Karpas-422 (cell line): ENCODE measurements at regions not wholly inside any gene's neighbourhood (a gene's known extent, or its start where the extent isn't known, plus 50 kb on each side); places are given as distances from the start of the nearest gene placed in this dataset.
A peak's percentile ranks its signal among the peaks of the same experiment; 100 is the strongest.

Source experiments
- DNase-seq: peaks from one replicate; pipeline ENCODE4 v3.0.0-alpha.2; 2015
- H2AFZ ChIP-seq: fragments of 200-600 bp; sonication (generic); 2 replicates; pipeline ENCODE4 v1.6.1; 2014; ENCODE audit warnings: antibody characterized with exemption, low read length, mixed read lengths
- H3K27ac ChIP-seq: fragments of 200-600 bp; sonication (generic); 2 replicates; pipeline ENCODE4 v1.5.1; 2014; ENCODE audit warnings: mild to moderate bottlenecking, low read length, moderate library complexity
- H3K27me3 ChIP-seq: fragments of 200-600 bp; sonication (generic); 2 replicates; pipeline ENCODE4 v1.6.1; 2014; ENCODE audit warnings: low read length, mixed read lengths
- H3K36me3 ChIP-seq: fragments of 200-600 bp; sonication (generic); 2 replicates; pipeline ENCODE4 v1.6.1; 2014; ENCODE audit warnings: low read length, mixed read lengths; ENCODE audit not compliant: insufficient read depth
- H3K4me1 ChIP-seq: fragments of 200-600 bp; sonication (generic); 2 replicates; pipeline ENCODE4 v1.6.1; 2014; ENCODE audit warnings: mild to moderate bottlenecking, low read length, mixed read lengths
- H3K4me2 ChIP-seq: fragments of 200-600 bp; sonication (generic); 2 replicates; pipeline ENCODE4 v1.6.1; 2014; ENCODE audit warnings: low read length, low read depth, mild to moderate bottlenecking; ENCODE audit not compliant: poor library complexity, severe bottlenecking
- H3K4me3 ChIP-seq: fragments of 200-600 bp; sonication (generic); 2 replicates; pipeline ENCODE4 v1.5.1; 2014; ENCODE audit warnings: mild to moderate bottlenecking, antibody characterized with exemption, low read length, mixed read lengths
- H3K79me2 ChIP-seq: fragments of 200-600 bp; sonication (generic); 2 replicates; pipeline ENCODE4 v1.6.1; 2014; ENCODE audit warnings: mild to moderate bottlenecking, low read length, mixed read lengths
- H3K9ac ChIP-seq: fragments of 200-600 bp; sonication (generic); 2 replicates; pipeline ENCODE4 v1.6.0; 2014; ENCODE audit warnings: low read length
- H3K9me2 ChIP-seq: fragments of 200-600 bp; sonication (generic), shearing (Covaris generic); replicated peaks from 2 replicates; pipeline ENCODE4 v1.6.0; 2014; ENCODE audit warnings: mild to moderate bottlenecking, low read length, moderate library complexity; ENCODE audit not compliant: insufficient read depth
- H3K9me3 ChIP-seq: fragments of 300-700, 200-600 bp; sonication (generic); 2 replicates; pipeline ENCODE4 v1.6.1; 2014; ENCODE audit warnings: low read length, mixed read lengths
- H4K20me1 ChIP-seq: fragments of 200-600 bp; sonication (generic); 2 replicates; pipeline ENCODE4 v1.6.1; 2014; ENCODE audit warnings: mild to moderate bottlenecking, antibody characterized with exemption, low read length, low read depth; ENCODE audit not compliant: insufficient read depth

DNA sequence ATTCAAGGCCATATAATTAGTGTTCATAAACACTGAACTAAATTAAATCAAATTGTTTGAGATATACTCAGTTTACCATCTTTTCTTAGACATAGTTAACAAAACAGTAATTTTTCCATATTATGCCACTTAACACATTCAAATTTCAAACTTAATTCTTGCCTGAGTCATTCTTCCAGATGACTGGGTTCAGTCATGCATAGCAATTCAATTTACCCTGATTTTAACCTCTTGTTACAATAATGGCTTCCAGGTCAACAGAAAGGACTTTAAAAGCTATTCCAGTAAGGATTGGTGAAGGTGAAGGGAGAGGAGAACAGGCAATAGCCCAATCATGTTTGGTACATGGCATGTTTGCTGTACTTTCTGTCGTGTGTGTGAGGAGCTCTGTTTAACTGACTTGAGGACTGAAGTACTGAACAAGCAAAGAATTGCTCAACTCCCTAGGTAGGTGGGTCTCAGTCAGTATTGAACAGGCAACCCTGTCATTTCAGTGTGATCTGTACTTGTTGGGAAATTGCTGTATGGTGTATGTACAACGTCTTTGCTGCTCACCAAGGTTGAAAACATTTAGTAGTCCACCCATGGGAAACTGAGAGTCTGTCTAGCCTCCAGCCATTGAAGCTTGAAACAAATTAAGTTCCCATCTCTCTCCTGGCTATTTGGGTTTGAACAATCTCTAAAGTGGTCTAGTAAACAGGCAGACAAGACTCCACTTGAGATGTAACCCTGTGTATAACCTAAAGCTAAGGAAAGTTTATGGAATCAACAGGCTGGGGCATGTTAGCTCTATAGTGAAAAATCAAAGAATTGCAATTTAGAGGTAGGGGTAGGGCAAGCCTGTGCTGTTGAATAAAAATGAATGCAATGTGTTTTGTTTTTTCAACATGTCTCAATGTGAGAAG is 327.2 kb downstream of the BTG1 start:
- DNase-seq, result no peak
- Histone ChIP-seq H3K9me3 (no peaks in the 10 kb centered on the region), H3K36me3 (no peaks in the 10 kb centered on the region), H3K9me2 (no peaks in the 10 kb centered on the region), H3K4me3 (no peak overlapping the region), H3K27me3 (no peaks in the 10 kb centered on the region), H2AFZ (no peak overlapping the region), H3K79me2 (no peaks in the 10 kb centered on the region), H3K27ac (no peak overlapping the region), H3K4me2 (no peak overlapping the region), H4K20me1 (no peaks in the 10 kb centered on the region), H3K4me1 (no peaks in the 10 kb centered on the region), H3K9ac (no peak overlapping the region)

GRCh38 chr12:91817517-91817916 is 328.1 kb downstream of the BTG1 start:
- H2AFZ ChIP-seq, result no peak overlapping the region
- no peaks in the 10 kb centered on the region for H3K36me3 ChIP-seq
- no peaks in the 10 kb centered on the region for H3K4me1 ChIP-seq
- H3K27ac ChIP-seq, result no peak overlapping the region
- H3K27me3 ChIP-seq, result no peaks in the 10 kb centered on the region
- H3K4me3 ChIP-seq, result no peak overlapping the region
- no peak overlapping the region for H3K4me2 ChIP-seq
- H3K9me3 ChIP-seq, result no peaks in the 10 kb centered on the region
- DNase-seq, result no peak
- no peaks in the 10 kb centered on the region for H3K79me2 ChIP-seq
- H3K9ac ChIP-seq, result no peak overlapping the region
- no peaks in the 10 kb centered on the region for H3K9me2 ChIP-seq
- H4K20me1 ChIP-seq, result no peaks in the 10 kb centered on the region

GRCh38 chr12:91813701-91814100 is 331.9 kb downstream of the BTG1 start:
- no peak overlapping the region for H3K4me2 ChIP-seq
- no peak overlapping the region for H3K27ac ChIP-seq
- no peaks in the 10 kb centered on the region for H3K79me2 ChIP-seq
- no peaks in the 10 kb centered on the region for H3K27me3 ChIP-seq
- H3K9me3 ChIP-seq, result no peaks in the 10 kb centered on the region
- H3K9me2 ChIP-seq, result no peaks in the 10 kb centered on the region
- no peaks in the 10 kb centered on the region for H4K20me1 ChIP-seq
- H3K36me3 ChIP-seq, result no peaks in the 10 kb centered on the region
- no peaks in the 10 kb centered on the region for H3K4me1 ChIP-seq
- no peak overlapping the region for H3K4me3 ChIP-seq
- no peak for DNase-seq
- H2AFZ ChIP-seq, result no peak overlapping the region
- H3K9ac ChIP-seq, result no peak overlapping the region

DNA sequence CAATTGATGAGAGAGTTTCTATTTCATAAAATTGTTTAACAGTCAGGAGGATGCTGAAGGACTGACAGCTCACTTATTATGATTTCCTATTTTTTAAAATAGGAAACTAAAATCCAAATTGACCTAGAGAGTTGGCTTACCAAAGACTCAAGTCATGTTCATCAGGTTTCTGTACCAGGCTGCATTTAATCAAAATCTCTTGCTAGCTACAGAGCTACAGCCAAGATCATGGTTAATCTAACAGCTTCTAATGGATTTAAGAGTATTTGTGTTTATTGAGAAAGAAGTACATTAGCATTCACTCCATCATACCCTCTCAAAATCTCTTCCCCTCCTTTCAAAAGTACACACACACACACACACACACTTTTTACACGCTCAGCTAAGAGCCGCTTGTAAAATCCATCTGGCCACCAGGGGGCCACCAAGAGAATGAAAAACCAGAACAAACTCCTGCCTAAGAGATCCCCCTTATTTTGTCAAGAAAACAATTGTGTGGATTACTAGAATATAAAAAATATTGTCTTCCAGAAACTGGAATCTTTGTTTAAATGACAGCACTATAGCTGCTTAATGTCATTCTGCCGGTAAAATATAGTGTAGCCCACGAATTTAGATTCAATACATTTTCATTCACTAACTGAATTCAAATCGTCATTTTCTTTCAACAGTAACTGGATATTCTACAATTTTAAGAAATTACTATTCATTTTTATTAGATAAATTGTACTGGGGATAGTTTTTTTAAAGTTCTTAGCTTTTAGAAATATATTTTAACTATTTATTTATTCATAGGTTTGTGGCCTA is 334.0 kb downstream of the BTG1 start:
- no peaks in the 10 kb centered on the region for H4K20me1 ChIP-seq
- no peaks in the 10 kb centered on the region for H3K4me1 ChIP-seq
- H3K4me2 ChIP-seq, result no peak overlapping the region
- no peaks in the 10 kb centered on the region for H3K9me3 ChIP-seq
- no peaks in the 10 kb centered on the region for H3K9me2 ChIP-seq
- no peaks in the 10 kb centered on the region for H3K36me3 ChIP-seq
- H3K4me3 ChIP-seq, result no peak overlapping the region
- H2AFZ ChIP-seq, result no peak overlapping the region
- no peaks in the 10 kb centered on the region for H3K27me3 ChIP-seq
- no peak overlapping the region for H3K9ac ChIP-seq
- no peak overlapping the region for H3K27ac ChIP-seq
- no peaks in the 10 kb centered on the region for H3K79me2 ChIP-seq
- DNase-seq, result peak; percentile 83

- Histone ChIP-seq H3K4me2 (no peak overlapping the region), H2AFZ (no peak overlapping the region), H3K79me2 (no peaks in the 10 kb centered on the region), H3K36me3 (no peaks in the 10 kb centered on the region), H3K9me3 (no peaks in the 10 kb centered on the region), H4K20me1 (no peaks in the 10 kb centered on the region), H3K4me1 (no peaks in the 10 kb centered on the region), H3K4me3 (no peak overlapping the region), H3K27me3 (no peaks in the 10 kb centered on the region), H3K9ac (no peak overlapping the region), H3K27ac (no peak overlapping the region), H3K9me2 (no peaks in the 10 kb centered on the region)
- DNase-seq, result no peak
Measured at GRCh38 chr12:91810531-91811451, 334.9 kb downstream of the BTG1 start.

- H3K4me2 ChIP-seq, result no peak overlapping the region
- H3K36me3 ChIP-seq, result no peaks in the 10 kb centered on the region
- no peak overlapping the region for H3K27ac ChIP-seq
- H3K4me3 ChIP-seq, result no peak overlapping the region
- H3K9me2 ChIP-seq, result no peaks in the 10 kb centered on the region
- H3K9me3 ChIP-seq, result no peaks in the 10 kb centered on the region
- no peaks in the 10 kb centered on the region for H4K20me1 ChIP-seq
- H3K27me3 ChIP-seq, result no peaks in the 10 kb centered on the region
- H3K9ac ChIP-seq, result no peak overlapping the region
- no peak overlapping the region for H2AFZ ChIP-seq
- H3K79me2 ChIP-seq, result no peaks in the 10 kb centered on the region
- H3K4me1 ChIP-seq, result no peaks in the 10 kb centered on the region
- DNase-seq, result no peak
Measured at GRCh38 chr12:91810077-91810476, 335.6 kb downstream of the BTG1 start.

- no peak overlapping the region for H3K9ac ChIP-seq
- H3K4me3 ChIP-seq, result no peak overlapping the region
- no peak for DNase-seq
- no peaks in the 10 kb centered on the region for H3K9me3 ChIP-seq
- no peak overlapping the region for H3K4me2 ChIP-seq
- no peak overlapping the region for H2AFZ ChIP-seq
- no peaks in the 10 kb centered on the region for H3K79me2 ChIP-seq
- no peaks in the 10 kb centered on the region for H3K4me1 ChIP-seq
- H3K9me2 ChIP-seq, result no peaks in the 10 kb centered on the region
- H3K27ac ChIP-seq, result no peak overlapping the region
- no peaks in the 10 kb centered on the region for H3K27me3 ChIP-seq
- no peaks in the 10 kb centered on the region for H4K20me1 ChIP-seq
- H3K36me3 ChIP-seq, result no peaks in the 10 kb centered on the region
Measured at GRCh38 chr12:91805031-91805430, 340.6 kb downstream of the BTG1 start.
